ENCODE measurements at regions not wholly inside any gene's neighbourhood (a gene's known extent, or its start where the extent isn't known, plus 50 kb on each side); places are given as distances from the start of the nearest gene placed in this dataset.

DNA sequence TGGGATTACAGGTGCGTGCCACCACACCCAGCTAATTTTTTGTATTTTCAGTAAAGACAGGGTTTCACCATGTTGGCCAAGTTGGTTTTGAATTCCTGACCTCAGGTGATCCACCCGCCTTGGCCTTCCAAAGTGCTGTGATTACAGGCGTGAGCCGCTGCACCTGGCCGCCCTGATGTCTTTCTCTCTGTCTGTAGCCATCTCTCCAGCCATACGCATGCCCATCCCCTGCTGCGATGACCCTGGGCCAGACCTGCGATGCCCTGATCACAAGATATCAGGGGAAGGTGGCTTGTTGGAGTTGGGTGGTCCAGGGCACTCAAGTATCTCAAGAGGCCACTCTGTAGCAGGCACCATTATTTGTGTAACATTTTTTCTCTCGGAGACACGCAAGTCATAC is 54.4 kb upstream of the RBFOX2 start:
- TF ChIP-seq, protein P1, sequence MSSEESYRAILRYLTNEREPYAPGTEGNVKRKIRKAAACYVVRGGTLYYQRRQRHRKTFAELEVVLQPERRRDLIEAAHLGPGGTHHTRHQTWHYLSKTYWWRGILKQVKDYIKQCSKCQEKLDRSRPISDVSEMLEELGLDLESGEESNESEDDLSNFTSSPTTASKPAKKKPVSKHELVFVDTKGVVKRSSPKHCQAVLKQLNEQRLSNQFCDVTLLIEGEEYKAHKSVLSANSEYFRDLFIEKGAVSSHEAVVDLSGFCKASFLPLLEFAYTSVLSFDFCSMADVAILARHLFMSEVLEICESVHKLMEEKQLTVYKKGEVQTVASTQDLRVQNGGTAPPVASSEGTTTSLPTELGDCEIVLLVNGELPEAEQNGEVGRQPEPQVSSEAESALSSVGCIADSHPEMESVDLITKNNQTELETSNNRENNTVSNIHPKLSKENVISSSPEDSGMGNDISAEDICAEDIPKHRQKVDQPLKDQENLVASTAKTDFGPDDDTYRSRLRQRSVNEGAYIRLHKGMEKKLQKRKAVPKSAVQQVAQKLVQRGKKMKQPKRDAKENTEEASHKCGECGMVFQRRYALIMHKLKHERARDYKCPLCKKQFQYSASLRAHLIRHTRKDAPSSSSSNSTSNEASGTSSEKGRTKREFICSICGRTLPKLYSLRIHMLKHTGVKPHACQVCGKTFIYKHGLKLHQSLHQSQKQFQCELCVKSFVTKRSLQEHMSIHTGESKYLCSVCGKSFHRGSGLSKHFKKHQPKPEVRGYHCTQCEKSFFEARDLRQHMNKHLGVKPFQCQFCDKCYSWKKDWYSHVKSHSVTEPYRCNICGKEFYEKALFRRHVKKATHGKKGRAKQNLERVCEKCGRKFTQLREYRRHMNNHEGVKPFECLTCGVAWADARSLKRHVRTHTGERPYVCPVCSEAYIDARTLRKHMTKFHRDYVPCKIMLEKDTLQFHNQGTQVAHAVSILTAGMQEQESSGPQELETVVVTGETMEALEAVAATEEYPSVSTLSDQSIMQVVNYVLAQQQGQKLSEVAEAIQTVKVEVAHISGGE (tag by site-specific recombination; conservative IDR thresholded peaks at IDR 0.05; ENCODE audit: low read depth): no peak
- TF ChIP-seq, protein P2, sequence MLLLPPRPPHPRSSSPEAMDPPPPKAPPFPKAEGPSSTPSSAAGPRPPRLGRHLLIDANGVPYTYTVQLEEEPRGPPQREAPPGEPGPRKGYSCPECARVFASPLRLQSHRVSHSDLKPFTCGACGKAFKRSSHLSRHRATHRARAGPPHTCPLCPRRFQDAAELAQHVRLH (tag by site-specific recombination; IDR thresholded peaks at IDR 0.05): no peak
- TF ChIP-seq, protein P3, sequence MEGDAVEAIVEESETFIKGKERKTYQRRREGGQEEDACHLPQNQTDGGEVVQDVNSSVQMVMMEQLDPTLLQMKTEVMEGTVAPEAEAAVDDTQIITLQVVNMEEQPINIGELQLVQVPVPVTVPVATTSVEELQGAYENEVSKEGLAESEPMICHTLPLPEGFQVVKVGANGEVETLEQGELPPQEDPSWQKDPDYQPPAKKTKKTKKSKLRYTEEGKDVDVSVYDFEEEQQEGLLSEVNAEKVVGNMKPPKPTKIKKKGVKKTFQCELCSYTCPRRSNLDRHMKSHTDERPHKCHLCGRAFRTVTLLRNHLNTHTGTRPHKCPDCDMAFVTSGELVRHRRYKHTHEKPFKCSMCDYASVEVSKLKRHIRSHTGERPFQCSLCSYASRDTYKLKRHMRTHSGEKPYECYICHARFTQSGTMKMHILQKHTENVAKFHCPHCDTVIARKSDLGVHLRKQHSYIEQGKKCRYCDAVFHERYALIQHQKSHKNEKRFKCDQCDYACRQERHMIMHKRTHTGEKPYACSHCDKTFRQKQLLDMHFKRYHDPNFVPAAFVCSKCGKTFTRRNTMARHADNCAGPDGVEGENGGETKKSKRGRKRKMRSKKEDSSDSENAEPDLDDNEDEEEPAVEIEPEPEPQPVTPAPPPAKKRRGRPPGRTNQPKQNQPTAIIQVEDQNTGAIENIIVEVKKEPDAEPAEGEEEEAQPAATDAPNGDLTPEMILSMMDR (tag by site-specific recombination; IDR thresholded peaks at IDR 0.05): no peak
- TF ChIP-seq ZNF274 (IDR thresholded peaks at IDR 0.05; ENCODE audit: low read length) (no peak), ZNF274 (tag by site-specific recombination; IDR thresholded peaks at IDR 0.05; ENCODE audit: borderline replicate concordance) (no peak), ZNF558 (tag by site-specific recombination; IDR thresholded peaks at IDR 0.05) (no peak), KLF10 (tag by site-specific recombination; IDR thresholded peaks at IDR 0.05) (no peak), ZNF24 (tag by site-specific recombination; IDR thresholded peaks at IDR 0.05) (no peak)

Measured in HEK293 (cell line).